MG63 (cell line): ENCODE measurements at regions not wholly inside any gene's neighbourhood (a gene's known extent, or its start where the extent isn't known, plus 50 kb on each side); places are given as distances from the start of the nearest gene placed in this dataset.
"Not testable (repeated sequence)": the region's sequence is repeated elsewhere in the genome, so short reads cannot be mapped to it uniquely, and the experiment has no call there.

Experiments
- DNase-seq: peaks from one replicate; pipeline ENCODE4 v3.0.0-alpha.2; 2020
- H3K27me3 ChIP-seq: fragments of 250-450 bp; sonication (Bioruptor Pico); 2 replicates; pipeline ENCODE4 v1.5.1; 2020; ENCODE audit warnings: mild to moderate bottlenecking, moderate library complexity
- H3K36me3 ChIP-seq: fragments of 250-450 bp; sonication (Bioruptor Pico); 2 replicates; pipeline ENCODE4 v1.5.1; 2020; ENCODE audit warnings: mild to moderate bottlenecking, moderate library complexity
- H3K4me3 ChIP-seq: fragments of 250-450 bp; sonication (Bioruptor Pico); 2 replicates; pipeline ENCODE4 v1.5.1; 2020; ENCODE audit warnings: mild to moderate bottlenecking, moderate library complexity
- H3K9me3 ChIP-seq: fragments of 250-450 bp; sonication (Bioruptor Pico); 2 replicates; pipeline ENCODE4 v1.5.1; 2020; ENCODE audit warnings: mild to moderate bottlenecking, moderate library complexity

DNA sequence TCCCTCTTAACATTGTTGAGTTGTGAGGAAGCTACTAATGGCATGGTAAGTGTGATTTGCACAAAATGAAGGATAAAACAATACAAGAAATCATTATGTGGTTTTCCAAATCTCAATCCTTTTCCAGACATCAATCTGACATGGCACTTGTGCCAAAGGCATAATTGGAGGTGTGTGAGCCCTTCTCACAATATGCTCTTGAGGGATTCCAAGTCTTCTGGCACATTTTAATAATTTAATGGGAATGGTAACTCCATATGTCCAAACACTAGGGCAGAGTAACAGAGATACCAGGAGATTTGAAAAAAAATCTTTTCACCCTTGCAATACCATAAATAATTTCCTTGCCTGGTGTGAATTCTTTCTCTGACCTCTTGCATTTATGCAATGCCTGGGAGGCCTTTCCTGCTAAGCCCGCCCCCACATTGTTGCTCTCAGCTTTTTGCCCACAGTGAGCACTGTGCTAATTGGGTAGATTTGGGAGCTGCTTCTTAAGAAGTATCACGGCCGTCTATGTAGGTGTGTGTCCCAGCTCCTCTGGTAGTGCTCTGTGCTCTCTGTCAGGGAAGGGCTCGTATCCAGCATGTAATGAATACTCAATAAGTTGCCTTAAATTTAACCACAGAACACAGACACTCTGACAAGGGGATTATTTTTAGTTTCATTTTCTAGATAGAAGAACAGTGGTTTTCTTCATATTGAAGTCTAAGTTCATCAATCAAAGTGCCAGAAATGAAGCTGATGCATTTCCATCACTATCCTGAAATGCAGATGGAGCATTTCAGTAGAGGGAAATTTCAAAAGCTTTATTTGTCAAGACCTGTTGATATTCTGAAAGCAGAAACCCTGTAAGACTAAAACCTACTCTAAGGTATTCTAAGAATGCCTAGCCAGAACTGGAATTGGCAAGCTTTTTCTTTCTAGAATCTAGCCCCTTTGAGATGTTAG, 54.4 kb upstream of the CEP85L start:
- H3K36me3 ChIP-seq: no peaks in the 10 kb centered on the region
- H3K4me3 ChIP-seq: peak overlapping the region; percentile 4; the same call in 1 of the 2 replicates

DNA sequence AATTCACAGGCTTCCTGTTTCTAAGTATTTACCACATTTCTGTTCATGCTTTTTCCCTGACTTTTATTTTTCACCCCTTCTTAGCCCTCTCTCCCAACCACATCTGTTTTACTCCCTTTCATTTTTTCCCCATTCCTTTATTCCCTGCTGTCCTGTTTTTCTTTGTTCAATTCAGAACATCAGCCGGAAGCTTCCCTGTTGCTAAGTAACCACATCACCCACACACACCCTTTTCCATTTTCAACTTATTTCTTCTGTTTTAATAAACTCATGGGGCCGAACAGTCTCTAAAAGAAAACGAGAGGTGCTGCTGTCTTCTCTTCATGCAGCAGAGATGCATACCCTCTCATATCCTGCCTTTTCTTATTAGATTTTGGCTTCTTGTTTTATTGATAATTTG, 53.5 kb upstream of the CEP85L start:
- H3K27me3 ChIP-seq: no peaks in the 10 kb centered on the region
- H3K9me3 ChIP-seq: no peaks in the 10 kb centered on the region
- no peak for DNase-seq
- H3K36me3 ChIP-seq: no peaks in the 10 kb centered on the region
- no peak overlapping the region for H3K4me3 ChIP-seq

More for the DNA sequence above, 54.4 kb upstream of the CEP85L start:
- peak; percentile 60 for DNase-seq
- H3K27me3 ChIP-seq: no peaks in the 10 kb centered on the region
- no peaks in the 10 kb centered on the region for H3K9me3 ChIP-seq

DNA sequence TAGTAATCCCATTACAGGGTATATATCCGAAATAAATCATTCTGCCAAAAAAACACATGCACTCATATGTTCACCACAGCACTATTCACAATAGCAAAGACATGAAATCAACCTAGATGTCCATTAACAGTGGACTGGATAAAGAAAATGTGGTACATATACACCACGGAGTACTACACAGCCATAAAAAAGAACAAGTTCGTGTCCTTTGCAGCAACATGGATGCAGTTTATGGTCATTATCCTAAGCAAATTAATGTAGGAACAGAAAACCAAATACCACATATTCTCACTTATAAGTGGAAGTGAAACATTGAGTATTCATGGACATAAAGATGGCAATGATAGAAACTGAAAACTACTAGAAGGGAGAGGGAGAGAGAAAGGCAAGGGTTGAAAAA, 49.9 kb upstream of the CEP85L start:
- not testable (repeated sequence) for DNase-seq, H3K27me3 ChIP-seq, H3K36me3 ChIP-seq, H3K4me3 ChIP-seq, H3K9me3 ChIP-seq
